ENCODE measurements at regions not wholly inside any gene's neighbourhood (a gene's known extent, or its start where the extent isn't known, plus 50 kb on each side); places are given as distances from the start of the nearest gene placed in this dataset.
"Not testable (repeated sequence)": the region's sequence is repeated elsewhere in the genome, so short reads cannot be mapped to it uniquely, and the experiment has no call there.

DNA sequence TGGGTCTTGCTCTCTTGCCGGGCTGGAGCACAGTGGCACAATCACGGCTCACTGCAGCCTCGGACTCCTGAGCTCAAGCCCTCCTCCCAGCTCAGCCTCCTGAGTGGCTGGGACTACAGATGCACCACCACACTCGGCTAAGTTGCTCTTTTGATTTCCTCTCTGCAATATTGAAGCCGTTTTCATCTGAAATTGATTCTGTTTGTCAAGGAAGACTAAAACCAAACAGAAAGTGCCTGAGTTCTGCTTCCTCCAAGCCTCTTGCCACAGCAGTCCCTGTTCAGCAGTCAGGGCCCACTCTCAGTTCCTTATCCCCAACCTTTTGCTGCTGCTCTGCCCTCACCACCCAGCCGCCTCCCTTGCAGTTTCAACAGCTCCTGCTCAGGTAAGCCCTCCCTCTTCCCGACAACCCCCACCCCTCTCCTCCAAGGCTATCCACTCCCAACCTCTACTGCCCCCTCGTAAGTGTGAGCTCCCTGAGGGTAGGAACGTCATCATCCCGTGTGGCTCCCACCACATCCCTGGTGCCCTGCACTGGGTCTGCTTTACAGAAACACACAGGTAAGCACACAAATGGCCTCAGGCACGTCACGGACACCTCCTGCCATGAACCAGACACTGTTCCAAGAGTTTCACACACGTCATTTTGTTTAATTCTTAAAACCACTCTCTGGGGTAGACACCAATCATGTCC is 70.7 kb upstream of the TAB2 start:
- no peaks in the 10 kb centered on the region for H3K36me3 ChIP-seq
- intact Hi-C loops (cut with DNase I) = no loop called here
- no peaks in the 10 kb centered on the region for H3K9me3 ChIP-seq
- H3K27me3 ChIP-seq (ENCODE audit: low read depth) = no peaks in the 10 kb centered on the region
- no peak overlapping the region for H3K4me3 ChIP-seq
- no peak for TF ChIP-seq CTCF (IDR thresholded peaks at IDR 0.05)
- H3K4me1 ChIP-seq = no peaks in the 10 kb centered on the region
- H3K27ac ChIP-seq = peak overlapping the region; percentile 61
- ATAC-seq (peak; percentile 71 to 79), DNase-seq (no peak)

GRCh38 chr6:149247385-149247763 is 70.1 kb upstream of the TAB2 start:
- Histone ChIP-seq H3K36me3 (no peaks in the 10 kb centered on the region), H3K4me3 (no peak overlapping the region), H3K4me1 (no peaks in the 10 kb centered on the region), H3K27ac (no peak overlapping the region), H3K27me3 (ENCODE audit: low read depth) (no peaks in the 10 kb centered on the region), H3K9me3 (no peaks in the 10 kb centered on the region)
- DNase-seq (no peak), ATAC-seq (no peak)
- TF ChIP-seq CTCF (IDR thresholded peaks at IDR 0.05) = no peak
- intact Hi-C loops (cut with DNase I) = no loop called here

DNA sequence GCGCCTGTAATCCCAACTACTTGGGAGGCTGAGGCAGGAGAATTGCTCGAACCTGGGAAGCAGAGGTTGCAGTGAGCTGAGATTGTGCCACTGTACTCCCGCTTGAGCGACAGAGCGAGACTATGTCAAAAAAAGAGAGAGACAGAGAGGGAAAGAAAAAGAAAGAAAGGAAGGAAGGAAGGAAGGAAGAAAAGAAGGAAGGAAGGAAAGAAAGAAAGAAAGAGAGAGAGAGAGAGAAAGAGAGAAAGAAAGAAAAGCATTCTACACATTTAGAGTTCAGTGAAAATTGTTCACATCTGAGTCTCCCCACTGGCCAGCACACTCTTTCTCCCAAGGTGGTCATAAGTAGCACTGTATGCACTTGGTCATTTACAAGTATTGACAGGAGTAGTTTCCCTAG is 69.2 kb upstream of the TAB2 start:
- H3K4me1 ChIP-seq; ATAC-seq; H3K9me3 ChIP-seq; H3K4me3 ChIP-seq; H3K36me3 ChIP-seq; DNase-seq; H3K27ac ChIP-seq; H3K27me3 ChIP-seq (ENCODE audit: low read depth); intact Hi-C loops (cut with DNase I): not testable (repeated sequence)

DNA sequence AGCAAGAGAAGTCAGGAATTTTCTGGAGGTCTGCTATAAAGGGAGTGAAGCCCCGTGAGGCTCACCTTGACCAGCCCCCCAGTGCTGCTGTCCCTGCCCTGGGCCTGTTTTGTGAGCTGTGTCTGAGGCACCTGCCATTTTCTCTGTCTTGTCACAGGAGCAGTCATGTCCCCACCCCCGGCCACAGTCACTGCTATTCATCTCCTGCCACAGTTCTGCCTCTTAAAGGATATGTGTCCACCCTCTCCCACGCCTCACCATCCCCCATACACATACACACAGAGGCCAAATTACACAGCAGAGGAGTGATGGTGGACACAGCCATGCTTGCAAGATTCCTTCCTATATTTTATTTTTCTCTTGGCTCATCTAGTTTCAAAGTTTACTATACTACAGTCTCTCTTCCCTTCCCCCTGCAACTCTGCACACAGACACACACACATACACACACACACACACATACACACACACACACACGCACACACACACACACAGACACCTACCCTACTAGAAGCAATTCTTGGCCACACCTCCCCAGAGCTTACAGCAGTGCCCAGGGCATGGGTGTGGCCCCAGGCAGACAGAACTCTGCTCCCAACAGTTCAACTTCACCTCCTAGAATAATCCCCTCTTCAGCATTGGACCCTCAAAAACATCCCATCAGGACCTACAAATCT is 68.7 kb upstream of the TAB2 start:
- peak; percentile 35 to 65 for ATAC-seq
- intact Hi-C loops (cut with DNase I) = no loop called here
- no peaks in the 10 kb centered on the region for H3K4me1 ChIP-seq
- H3K27ac ChIP-seq = no peak overlapping the region
- H3K27me3 ChIP-seq (ENCODE audit: low read depth) = no peaks in the 10 kb centered on the region
- no peak for DNase-seq
- no peak for TF ChIP-seq CTCF (IDR thresholded peaks at IDR 0.05)
- H3K4me3 ChIP-seq = no peak overlapping the region
- H3K9me3 ChIP-seq = no peaks in the 10 kb centered on the region
- H3K36me3 ChIP-seq = no peaks in the 10 kb centered on the region

GRCh38 chr6:149249370-149250357 is 67.8 kb upstream of the TAB2 start:
- DNase-seq (no peak), ATAC-seq (no peak)
- Histone ChIP-seq H3K36me3 (no peaks in the 10 kb centered on the region), H3K9me3 (no peaks in the 10 kb centered on the region), H3K27me3 (ENCODE audit: low read depth) (no peaks in the 10 kb centered on the region), H3K4me3 (no peak overlapping the region), H3K27ac (no peak overlapping the region), H3K4me1 (no peaks in the 10 kb centered on the region)
- intact Hi-C loops (cut with DNase I) = no loop called here
- no peak for TF ChIP-seq CTCF (IDR thresholded peaks at IDR 0.05)

Data from lower lobe of right lung (tissue), 2 donors.